GM06990 (cell line): ENCODE measurements at regions not wholly inside any gene's neighbourhood (a gene's known extent, or its start where the extent isn't known, plus 50 kb on each side); places are given as distances from the start of the nearest gene placed in this dataset.

ENCODE experiments used
- DNase-seq: peaks from one replicate; pipeline ENCODE4 v3.0.0-alpha.2; 2011; ENCODE audit not compliant: insufficient read length; ENCODE audit errors: extremely low read depth
- H3K27me3 ChIP-seq: replicated peaks from 2 replicates; pipeline ENCODE4 v1.6.0; 2011; ENCODE audit warnings: low read length; ENCODE audit not compliant: control insufficient read depth, insufficient read depth
- H3K36me3 ChIP-seq: 2 replicates; pipeline ENCODE4 v1.5.1; 2011; ENCODE audit warnings: low read length; ENCODE audit not compliant: control insufficient read depth, insufficient read depth
- H3K4me3 ChIP-seq: replicated peaks from 2 replicates; pipeline ENCODE4 v1.5.1; 2011; ENCODE audit warnings: low read depth, mild to moderate bottlenecking, control low read depth, low read length
- CTCF ChIP-seq: IDR thresholded peaks from 2 replicates; pipeline ENCODE4 v1.5.1; 2011; ENCODE audit warnings: low read length, control low read depth, mild to moderate bottlenecking, inconsistent platforms; ENCODE audit not compliant: insufficient read depth, poor library complexity, severe bottlenecking

GRCh38 chr9:78552802-78553201 lies 255.9 kb downstream of the PSAT1 start:
- Histone ChIP-seq H3K4me3 (no peak overlapping the region), H3K36me3 (no peaks in the 10 kb centered on the region), H3K27me3 (no peaks in the 10 kb centered on the region)
- DNase-seq, result no peak
- TF ChIP-seq CTCF, result no peak

GRCh38 chr9:78557540-78557939 lies 260.6 kb downstream of the PSAT1 start:
- Histone ChIP-seq H3K27me3 (no peaks in the 10 kb centered on the region), H3K4me3 (no peak overlapping the region), H3K36me3 (no peaks in the 10 kb centered on the region)
- TF ChIP-seq CTCF, result no peak
- DNase-seq, result no peak

- no peak for DNase-seq
- no peaks in the 10 kb centered on the region for H3K27me3 ChIP-seq
- H3K4me3 ChIP-seq, result no peak overlapping the region
- no peaks in the 10 kb centered on the region for H3K36me3 ChIP-seq
- no peak for TF ChIP-seq CTCF
These were observed 262.5 kb downstream of the PSAT1 start for GRCh38 chr9:78559449-78559885.

GRCh38 chr9:78562021-78562420 lies 265.1 kb downstream of the PSAT1 start:
- Histone ChIP-seq H3K4me3 (no peak overlapping the region), H3K36me3 (no peaks in the 10 kb centered on the region), H3K27me3 (no peaks in the 10 kb centered on the region)
- no peak for TF ChIP-seq CTCF
- no peak for DNase-seq

GRCh38 chr9:78563269-78563668 lies 266.3 kb downstream of the PSAT1 start:
- H3K4me3 ChIP-seq, result no peak overlapping the region
- H3K27me3 ChIP-seq, result no peaks in the 10 kb centered on the region
- no peaks in the 10 kb centered on the region for H3K36me3 ChIP-seq
- no peak for DNase-seq
- TF ChIP-seq CTCF, result no peak

- Histone ChIP-seq H3K4me3 (no peak overlapping the region), H3K27me3 (no peaks in the 10 kb centered on the region), H3K36me3 (no peaks in the 10 kb centered on the region)
- DNase-seq, result no peak
- TF ChIP-seq CTCF, result no peak
These were observed 268.6 kb downstream of the PSAT1 start for GRCh38 chr9:78565481-78565880.
